ENCODE measurements at regions not wholly inside any gene's neighbourhood (a gene's known extent, or its start where the extent isn't known, plus 50 kb on each side); places are given as distances from the start of the nearest gene placed in this dataset.

- ATAC-seq, result no peak
- no peaks in the 10 kb centered on the region for H3K9me3 Mint-ChIP-seq
- H3K4me3 Mint-ChIP-seq, result no peak overlapping the region
- DNase-seq, result no peak
- H3K27me3 Mint-ChIP-seq, result peaks cover 8% of the 10 kb centered on the region
- no peaks in the 10 kb centered on the region for H3K4me1 Mint-ChIP-seq
- no peak overlapping the region for H3K27ac Mint-ChIP-seq
Measured at GRCh38 chr20:51880188-51880587, 77.9 kb upstream of the SALL4 start.

DNA sequence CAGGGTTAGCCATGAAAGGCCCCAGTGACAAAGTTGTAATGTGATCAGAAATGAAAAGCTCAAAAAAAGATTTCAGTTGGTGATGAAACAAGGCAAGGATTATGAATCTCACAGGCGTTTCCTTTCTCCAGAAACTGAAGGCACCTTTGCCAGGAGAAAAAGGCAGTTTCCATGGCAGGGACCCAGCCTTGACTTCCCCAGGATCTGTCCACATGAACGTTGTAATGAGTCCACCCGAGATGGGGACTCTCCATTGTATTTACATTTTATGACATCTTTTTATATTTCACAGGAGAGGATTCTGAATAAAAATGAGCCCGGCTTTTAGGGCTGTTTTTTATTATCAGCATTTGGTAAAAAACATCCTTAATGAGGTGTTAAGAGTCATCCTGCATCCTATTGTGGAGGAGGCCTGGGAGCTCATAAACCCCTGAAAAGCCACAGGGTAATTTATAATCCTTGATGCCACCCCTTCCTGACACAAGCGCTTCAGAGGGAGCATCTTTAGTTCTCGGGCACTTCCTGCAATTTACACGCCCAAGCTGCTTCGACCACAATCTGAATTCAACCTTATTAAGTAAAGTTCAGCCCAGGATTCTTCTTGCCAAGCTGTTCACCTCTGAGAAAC is 74.1 kb upstream of the SALL4 start:
- ATAC-seq, result no peak
- no peak for DNase-seq
- no peak overlapping the region for H3K4me3 Mint-ChIP-seq
- H3K27me3 Mint-ChIP-seq, result peaks cover 8% of the 10 kb centered on the region
- no peak overlapping the region for H3K27ac Mint-ChIP-seq
- H3K4me1 Mint-ChIP-seq, result no peaks in the 10 kb centered on the region
- no peaks in the 10 kb centered on the region for H3K9me3 Mint-ChIP-seq

DNA sequence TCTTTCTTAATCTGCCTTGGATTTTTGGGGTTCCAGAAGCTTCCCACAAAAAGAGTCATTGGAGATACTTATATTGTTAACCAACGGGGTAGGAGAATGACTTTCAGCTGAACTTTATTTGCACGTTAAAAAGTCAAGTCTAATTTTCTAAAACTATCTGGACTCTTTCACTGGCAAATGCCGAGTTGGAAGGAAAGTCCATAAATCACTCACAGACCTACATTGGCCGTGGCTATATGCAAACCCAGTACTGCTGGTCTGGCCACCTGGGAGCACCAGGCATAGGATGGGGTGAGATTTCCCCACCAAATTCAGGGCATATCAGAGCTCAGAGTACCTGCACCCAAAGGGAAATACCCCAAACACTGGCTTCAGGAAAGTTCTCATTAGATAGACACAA is 71.3 kb upstream of the SALL4 start:
- DNase-seq, result no peak
- Mint-ChIP-seq H3K27ac (peak overlapping the region in 1 of 2 donors; percentile 63), H3K27me3 (peaks cover 8% of the 10 kb centered on the region), H3K4me1 (no peaks in the 10 kb centered on the region), H3K9me3 (no peaks in the 10 kb centered on the region), H3K4me3 (no peak overlapping the region)
- ATAC-seq, result no peak

DNA sequence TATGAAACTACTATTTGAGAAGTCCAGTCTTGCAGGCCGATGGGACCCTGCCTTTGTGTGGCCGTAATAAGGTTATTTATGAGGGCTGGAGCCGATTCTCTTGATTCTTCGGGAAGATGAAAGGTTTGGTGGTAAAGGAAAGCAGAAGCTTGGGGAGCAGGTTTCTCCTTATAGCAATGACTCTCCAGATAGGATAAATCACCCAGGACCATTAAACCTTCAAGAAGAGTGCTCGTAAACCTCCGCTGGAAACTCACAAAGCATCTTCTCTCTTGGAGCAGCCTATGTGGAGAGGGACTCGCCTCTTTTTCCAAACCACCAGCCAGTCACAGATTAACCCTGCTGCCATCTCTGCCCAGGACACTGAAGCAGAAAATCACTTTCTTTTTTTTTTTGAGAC is 69.6 kb upstream of the SALL4 start:
- no peaks in the 10 kb centered on the region for H3K9me3 Mint-ChIP-seq
- ATAC-seq (no peak), DNase-seq (no peak)
- H3K4me3 Mint-ChIP-seq, result no peak overlapping the region
- H3K27me3 Mint-ChIP-seq, result peaks cover 3% of the 10 kb centered on the region
- H3K27ac Mint-ChIP-seq, result no peak overlapping the region
- H3K4me1 Mint-ChIP-seq, result no peaks in the 10 kb centered on the region

DNA sequence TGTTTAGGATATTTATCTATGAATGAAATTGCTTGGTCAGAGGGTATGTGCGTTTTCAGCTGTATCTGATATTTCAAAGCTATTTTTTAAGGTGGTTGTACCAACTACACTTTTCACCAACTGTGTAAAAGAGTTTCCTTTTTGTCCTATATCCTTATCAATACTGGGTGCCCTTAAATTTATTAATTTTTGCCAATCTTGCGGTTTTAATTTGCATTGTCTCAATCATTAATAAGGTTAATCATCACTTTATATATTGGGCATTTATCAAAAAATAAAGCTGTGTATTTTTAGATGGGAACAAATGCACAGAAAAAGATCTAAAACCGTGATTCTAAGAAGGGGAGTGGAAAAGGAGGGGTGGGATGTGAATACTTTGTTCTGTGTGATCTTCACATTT is 66.7 kb upstream of the SALL4 start:
- ATAC-seq, result no peak
- no peak overlapping the region for H3K4me3 Mint-ChIP-seq
- peaks cover 8% of the 10 kb centered on the region for H3K27me3 Mint-ChIP-seq
- H3K9me3 Mint-ChIP-seq, result no peaks in the 10 kb centered on the region
- no peak overlapping the region for H3K27ac Mint-ChIP-seq
- no peaks in the 10 kb centered on the region for H3K4me1 Mint-ChIP-seq
- no peak for DNase-seq

- Mint-ChIP-seq H3K9me3 (no peaks in the 10 kb centered on the region), H3K4me3 (no peak overlapping the region), H3K27me3 (peaks cover 8% of the 10 kb centered on the region), H3K27ac (no peak overlapping the region), H3K4me1 (no peaks in the 10 kb centered on the region)
- DNase-seq, result no peak
- ATAC-seq, result no peak
Measured at GRCh38 chr20:51867251-51867650, 64.9 kb upstream of the SALL4 start.

DNA sequence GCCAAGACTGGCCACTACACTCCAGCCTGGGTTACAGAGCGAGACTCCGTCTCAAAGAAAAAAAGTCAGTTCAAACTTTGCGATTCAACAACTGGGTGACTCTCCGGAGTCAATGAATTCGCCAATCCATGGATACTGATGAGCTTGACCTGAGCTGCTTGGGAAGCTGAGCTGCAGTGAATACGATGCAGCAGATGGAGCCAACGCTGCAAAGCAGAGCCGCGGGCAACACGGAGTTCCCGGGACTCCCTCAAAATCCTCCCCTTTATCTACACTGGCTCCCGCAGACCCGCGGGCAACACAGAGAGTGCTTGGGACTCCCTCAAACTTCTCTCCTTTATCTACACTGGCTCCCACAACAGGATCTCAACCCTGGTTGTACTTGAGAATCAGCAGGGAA is 62.6 kb upstream of the SALL4 start:
- H3K4me3 Mint-ChIP-seq, result no peak overlapping the region
- ATAC-seq (no peak), DNase-seq (no peak)
- H3K9me3 Mint-ChIP-seq, result no peaks in the 10 kb centered on the region
- no peak overlapping the region for H3K27ac Mint-ChIP-seq
- H3K27me3 Mint-ChIP-seq, result peaks cover 8% of the 10 kb centered on the region
- no peaks in the 10 kb centered on the region for H3K4me1 Mint-ChIP-seq

- H3K4me3 Mint-ChIP-seq, result no peak overlapping the region
- no peaks in the 10 kb centered on the region for H3K4me1 Mint-ChIP-seq
- DNase-seq (no peak), ATAC-seq (no peak)
- peaks cover 16% of the 10 kb centered on the region for H3K27me3 Mint-ChIP-seq
- no peak overlapping the region for H3K27ac Mint-ChIP-seq
- H3K9me3 Mint-ChIP-seq, result no peaks in the 10 kb centered on the region
Measured at GRCh38 chr20:51862796-51863195, 60.5 kb upstream of the SALL4 start.

DNA sequence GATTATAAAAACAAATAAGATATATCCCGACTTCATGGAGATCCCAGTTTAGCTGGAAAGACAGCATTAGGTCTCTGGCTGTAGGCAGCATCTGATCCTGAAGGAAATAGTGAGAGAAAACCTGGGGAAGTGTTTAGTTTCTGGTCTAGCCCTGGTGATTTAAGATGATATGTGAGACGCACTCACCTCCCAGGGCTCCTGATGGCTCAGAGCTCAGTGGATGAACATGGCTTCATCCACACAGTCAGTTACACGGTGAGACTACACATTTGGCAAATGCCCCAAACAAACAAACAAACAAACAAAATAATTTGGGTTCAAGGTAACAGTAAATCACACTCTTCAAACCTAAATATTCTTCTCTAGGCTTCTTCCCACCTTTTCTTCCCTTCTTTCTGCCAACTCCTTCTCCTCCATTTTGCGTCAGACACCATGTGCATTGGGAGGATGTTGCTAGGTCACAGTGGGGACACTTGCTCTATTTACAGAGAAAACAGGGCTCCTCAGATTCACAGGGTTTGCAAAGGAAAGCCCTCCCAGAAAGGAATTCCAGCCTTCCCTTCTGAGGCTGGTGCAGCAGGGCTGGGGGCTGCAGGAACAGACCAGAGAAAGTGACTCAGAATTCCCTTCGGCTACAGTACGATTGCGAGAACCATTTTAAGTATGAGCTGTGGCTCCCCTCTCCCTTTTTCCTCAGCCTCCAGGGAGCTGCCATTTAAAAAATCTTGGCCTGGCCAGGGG is 59.6 kb upstream of the SALL4 start:
- Mint-ChIP-seq H3K27ac (no peak overlapping the region), H3K9me3 (no peaks in the 10 kb centered on the region), H3K4me1 (no peaks in the 10 kb centered on the region), H3K4me3 (no peak overlapping the region), H3K27me3 (peaks cover 16% of the 10 kb centered on the region)
- ATAC-seq (no peak), DNase-seq (no peak)

DNA sequence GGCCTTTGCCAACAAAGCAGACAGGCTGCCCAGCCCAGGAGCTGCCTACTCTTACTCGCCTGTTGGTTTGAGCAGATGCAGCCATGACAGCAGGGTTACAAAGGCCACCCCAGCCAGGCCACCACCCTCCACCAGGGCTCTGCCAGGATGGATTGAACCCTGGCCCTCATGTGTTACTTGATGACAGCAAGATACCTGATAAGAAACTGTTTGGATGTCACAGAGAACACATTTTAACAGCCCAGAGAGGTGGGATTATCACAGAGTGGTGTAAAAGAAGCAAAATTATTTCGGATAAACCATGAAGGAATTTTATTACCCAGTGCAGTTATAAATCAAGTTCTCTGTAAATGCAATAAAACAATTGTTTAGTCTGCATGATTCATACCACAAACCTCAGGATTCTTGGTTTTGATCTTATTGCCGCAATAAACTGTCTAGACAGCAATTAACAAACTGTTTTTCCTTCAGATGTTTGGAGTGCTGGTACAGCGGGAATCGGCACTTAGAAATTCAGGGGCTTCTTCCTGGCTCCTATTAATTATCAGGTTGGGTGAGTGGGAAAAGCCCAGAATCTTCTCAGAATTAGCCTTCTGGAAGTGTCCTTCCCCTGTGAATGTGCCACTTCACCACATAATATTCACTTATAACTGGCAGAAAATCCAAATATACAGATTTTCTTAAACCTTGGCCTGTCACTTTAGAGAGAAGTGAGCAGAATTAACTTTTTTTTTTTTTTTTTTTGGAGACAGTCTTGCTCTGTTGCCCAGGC is 58.0 kb upstream of the SALL4 start:
- Mint-ChIP-seq H3K27ac (no peak overlapping the region), H3K9me3 (no peaks in the 10 kb centered on the region)
- DNase-seq, result no peak

GRCh38 chr20:51856432-51856831 is 54.1 kb upstream of the SALL4 start:
- Mint-ChIP-seq H3K27ac (no peak overlapping the region), H3K4me1 (no peaks in the 10 kb centered on the region), H3K27me3 (peaks cover 8% of the 10 kb centered on the region), H3K4me3 (no peak overlapping the region), H3K9me3 (no peaks in the 10 kb centered on the region)
- no peak for ATAC-seq
- no peak for DNase-seq

More for the DNA sequence above, 58.0 kb upstream of the SALL4 start:
- Mint-ChIP-seq H3K4me1 (no peaks in the 10 kb centered on the region), H3K4me3 (no peak overlapping the region), H3K27me3 (peaks cover 9% of the 10 kb centered on the region)
- no peak for ATAC-seq

DNA sequence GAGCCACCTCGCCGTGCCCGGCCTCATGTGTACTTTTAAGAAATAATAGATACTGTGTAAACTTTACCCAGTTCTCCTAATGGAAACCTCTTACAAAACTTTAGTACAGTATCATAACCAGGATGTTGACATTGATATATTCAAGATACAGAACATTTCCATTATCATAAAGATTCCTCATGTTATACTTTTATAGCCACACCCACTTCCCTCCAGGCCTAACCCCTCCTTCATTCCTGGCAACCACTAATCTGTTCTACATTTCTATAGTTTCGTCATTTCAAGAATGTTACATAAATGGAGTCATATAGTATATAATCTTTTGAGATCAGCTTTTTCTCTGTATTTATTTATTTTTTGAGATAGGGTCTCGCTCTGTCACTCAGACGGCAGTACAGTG is 52.6 kb upstream of the SALL4 start:
- Mint-ChIP-seq H3K9me3 (no peaks in the 10 kb centered on the region), H3K4me3 (no peak overlapping the region)
- ATAC-seq, result no peak

More for the DNA sequence above, 52.6 kb upstream of the SALL4 start:
- peak overlapping the region in 1 of 2 donors; percentile 63 for H3K27ac Mint-ChIP-seq
- DNase-seq, result no peak
- H3K4me1 Mint-ChIP-seq, result no peaks in the 10 kb centered on the region
- H3K27me3 Mint-ChIP-seq, result peaks cover 8% of the 10 kb centered on the region

Data from stimulated activated naive CD8-positive, alpha-beta T cell treated with anti-CD3 and anti-CD28 coated beads, Interleukin-15, amount 100 ng/mL, for 72 hours (primary cell).